HEK293T (cell line): ENCODE measurements at regions not wholly inside any gene's neighbourhood (a gene's known extent, or its start where the extent isn't known, plus 50 kb on each side); places are given as distances from the start of the nearest gene placed in this dataset.

Source experiments
- ARNT ChIP-seq: fragments of 450-650 bp; IDR thresholded peaks from 2 replicates; pipeline ENCODE4 v1.6.1; 2017; ENCODE audit warnings: mild to moderate bottlenecking
- L3MBTL2 ChIP-seq: fragments of 450-650 bp; conservative IDR thresholded peaks from 2 replicates; pipeline ENCODE4 v1.6.1; 2016; ENCODE audit warnings: mild to moderate bottlenecking
- SUZ12 ChIP-seq: fragments of 450-650 bp; IDR thresholded peaks from 2 replicates; pipeline ENCODE4 v1.6.1; 2016; ENCODE audit warnings: mild to moderate bottlenecking
- TARDBP ChIP-seq: fragments of 450-650 bp; IDR thresholded peaks from 2 replicates; pipeline ENCODE4 v1.6.1; 2016
- ZNF384 ChIP-seq: fragments of 450-650 bp; IDR thresholded peaks from 2 replicates; pipeline ENCODE4 v1.6.1; 2016

- TF ChIP-seq SUZ12 (no peak), L3MBTL2 (no peak), TARDBP (no peak), ZNF384 (no peak), ARNT (no peak)
Observed at GRCh38 chr5:30099634-30100033, 1093.9 kb upstream of the CDH6 start.
